Suprapubic skin (tissue), 4 donors: ENCODE measurements at regions not wholly inside any gene's neighbourhood (a gene's known extent, or its start where the extent isn't known, plus 50 kb on each side); places are given as distances from the start of the nearest gene placed in this dataset.

Experiments used
- CTCF ChIP-seq, 2 donors: fragments of 200-600 bp in 1 of 2; fragments of 450-650 bp in 1 of 2; sonication (generic) in 1 of 2; IDR thresholded peaks; one replicate each; pipeline ENCODE4 v1.5.1; 2016 to 2019; ENCODE audit warnings: antibody characterized with exemption in 2 of 2, mild to moderate bottlenecking in 1 of 2, moderate library complexity in 1 of 2
- POLR2A ChIP-seq, 2 donors: fragments of 450-650 bp; IDR thresholded peaks; one replicate each; pipeline ENCODE4 v1.6.1; 2017; ENCODE audit warnings: antibody characterized with exemption in 2 of 2, mild to moderate bottlenecking in 2 of 2, moderate library complexity in 2 of 2
- POLR2AphosphoS5 ChIP-seq, 3 donors: sonication (generic); formaldehyde crosslinking; IDR thresholded peaks; one replicate each; pipeline ENCODE4 v1.6.1; 2017; ENCODE audit warnings: antibody characterized with exemption in 3 of 3

DNA sequence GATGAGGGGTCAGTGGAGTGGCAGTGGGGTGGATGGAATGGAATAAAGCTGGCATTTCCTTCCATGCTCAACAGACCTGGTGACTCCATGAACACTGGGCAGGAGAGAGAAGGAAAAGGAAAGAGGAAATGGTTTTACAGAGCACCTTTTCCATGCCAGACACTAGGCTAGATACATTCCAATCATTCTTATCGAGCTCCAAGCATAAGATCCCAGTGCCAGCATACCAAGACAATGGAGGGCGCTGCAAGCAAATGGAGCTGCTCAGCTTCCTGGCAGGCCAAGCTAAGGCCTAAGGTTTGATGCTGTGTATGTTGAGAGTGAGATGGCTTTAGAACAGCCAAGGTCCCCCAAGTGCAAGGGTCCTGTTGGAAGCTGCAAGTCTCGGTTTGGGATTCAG lies 113.2 kb downstream of the HSPH1 start:
- no peak for TF ChIP-seq CTCF (IDR thresholded peaks at IDR 0.05)
- TF ChIP-seq POLR2A (IDR thresholded peaks at IDR 0.05) = no peak
- no peak for TF ChIP-seq POLR2AphosphoS5 (IDR thresholded peaks at IDR 0.05)
